OCI-LY3 (cell line): ENCODE measurements at regions not wholly inside any gene's neighbourhood (a gene's known extent, or its start where the extent isn't known, plus 50 kb on each side); places are given as distances from the start of the nearest gene placed in this dataset.

Experiments used
- EZH2phosphoT487 ChIP-seq: fragments of 200-600 bp; shearing (Covaris generic); IDR thresholded peaks from 2 replicates; pipeline ENCODE4 v1.6.1; 2018; ENCODE audit warnings: antibody characterized with exemption, mixed run types, low read depth
- TF ChIP-seq, protein P1 (sequence below): fragments of 200-600, 300-600 bp; sonication (generic); IDR thresholded peaks from 2 replicates; pipeline ENCODE4 v1.5.1; 2014; ENCODE audit warnings: antibody characterized with exemption, low read length, low read depth

DNA sequence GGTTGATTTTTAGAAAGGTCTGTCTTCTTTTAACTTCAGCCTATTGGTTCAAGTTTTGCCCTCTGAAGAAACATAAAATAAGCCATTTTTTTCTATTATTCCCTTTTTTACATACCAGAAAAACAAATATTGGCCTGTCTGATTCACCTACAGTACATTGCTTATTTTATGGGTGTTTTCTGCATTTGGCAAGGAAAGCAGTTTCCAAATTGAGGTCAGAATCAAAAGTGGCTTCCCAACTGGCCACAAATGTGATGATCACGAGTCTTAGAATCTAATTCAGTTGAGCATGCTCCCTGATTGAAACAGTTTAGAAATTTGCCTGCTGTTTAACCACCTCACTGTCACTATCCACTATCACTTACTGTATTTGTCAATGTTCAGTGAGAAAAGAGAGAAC, 106.9 kb upstream of the CHMP2B start:
- TF ChIP-seq, protein P1, sequence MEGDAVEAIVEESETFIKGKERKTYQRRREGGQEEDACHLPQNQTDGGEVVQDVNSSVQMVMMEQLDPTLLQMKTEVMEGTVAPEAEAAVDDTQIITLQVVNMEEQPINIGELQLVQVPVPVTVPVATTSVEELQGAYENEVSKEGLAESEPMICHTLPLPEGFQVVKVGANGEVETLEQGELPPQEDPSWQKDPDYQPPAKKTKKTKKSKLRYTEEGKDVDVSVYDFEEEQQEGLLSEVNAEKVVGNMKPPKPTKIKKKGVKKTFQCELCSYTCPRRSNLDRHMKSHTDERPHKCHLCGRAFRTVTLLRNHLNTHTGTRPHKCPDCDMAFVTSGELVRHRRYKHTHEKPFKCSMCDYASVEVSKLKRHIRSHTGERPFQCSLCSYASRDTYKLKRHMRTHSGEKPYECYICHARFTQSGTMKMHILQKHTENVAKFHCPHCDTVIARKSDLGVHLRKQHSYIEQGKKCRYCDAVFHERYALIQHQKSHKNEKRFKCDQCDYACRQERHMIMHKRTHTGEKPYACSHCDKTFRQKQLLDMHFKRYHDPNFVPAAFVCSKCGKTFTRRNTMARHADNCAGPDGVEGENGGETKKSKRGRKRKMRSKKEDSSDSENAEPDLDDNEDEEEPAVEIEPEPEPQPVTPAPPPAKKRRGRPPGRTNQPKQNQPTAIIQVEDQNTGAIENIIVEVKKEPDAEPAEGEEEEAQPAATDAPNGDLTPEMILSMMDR, result no peak
- no peak for TF ChIP-seq EZH2phosphoT487
